ENCODE measurements at regions not wholly inside any gene's neighbourhood (a gene's known extent, or its start where the extent isn't known, plus 50 kb on each side); places are given as distances from the start of the nearest gene placed in this dataset.
A peak's percentile ranks its signal among the peaks of the same experiment; 100 is the strongest.

- no peak for DNase-seq
Observed at GRCh38 chrX:97787311-97787710, 903.6 kb downstream of the RPA4 start.

GRCh38 chrX:97787849-97788248 is 904.1 kb downstream of the RPA4 start:
- no peak for DNase-seq

- DNase-seq: no peak
Observed at GRCh38 chrX:97790850-97791249, 907.1 kb downstream of the RPA4 start.

GRCh38 chrX:97797076-97797475 is 913.4 kb downstream of the RPA4 start:
- no peak for DNase-seq

- no peak for DNase-seq
Observed at GRCh38 chrX:97806238-97806637, 922.5 kb downstream of the RPA4 start.

- no peak for DNase-seq
Observed at GRCh38 chrX:97806946-97807345, 923.2 kb downstream of the RPA4 start.

- no peak for DNase-seq
Observed at GRCh38 chrX:97820170-97820569, 936.5 kb downstream of the RPA4 start.

GRCh38 chrX:97828471-97828870 is 944.8 kb downstream of the RPA4 start:
- no peak for DNase-seq

GRCh38 chrX:97835969-97836368 is 952.3 kb downstream of the RPA4 start:
- no peak for DNase-seq

GRCh38 chrX:97841544-97842179 is 958.0 kb downstream of the RPA4 start:
- no peak for DNase-seq

- DNase-seq: no peak
Observed at GRCh38 chrX:97842468-97843199, 958.9 kb downstream of the RPA4 start.

GRCh38 chrX:97843200-97843811 is 959.6 kb downstream of the RPA4 start:
- no peak for DNase-seq

- DNase-seq: no peak
Observed at GRCh38 chrX:97844161-97844560, 960.5 kb downstream of the RPA4 start.

GRCh38 chrX:97844943-97845342 is 961.2 kb downstream of the RPA4 start:
- DNase-seq: no peak

GRCh38 chrX:97845451-97845850 is 961.7 kb downstream of the RPA4 start:
- DNase-seq: no peak

GRCh38 chrX:97846228-97846627 is 962.5 kb downstream of the RPA4 start:
- no peak for DNase-seq

GRCh38 chrX:97846718-97847237 is 963.1 kb downstream of the RPA4 start:
- no peak for DNase-seq

- DNase-seq: no peak
Observed at GRCh38 chrX:97847885-97848679, 964.4 kb downstream of the RPA4 start.

GRCh38 chrX:97849951-97850350 is 966.2 kb downstream of the RPA4 start:
- DNase-seq: no peak

GRCh38 chrX:97850911-97851310 is 967.2 kb downstream of the RPA4 start:
- DNase-seq: no peak

- peak; percentile 45 for DNase-seq
Observed at GRCh38 chrX:97854086-97854485, 970.4 kb downstream of the RPA4 start.

- no peak for DNase-seq
Observed at GRCh38 chrX:97858592-97858991, 974.9 kb downstream of the RPA4 start.

- no peak for DNase-seq
Observed at GRCh38 chrX:97860226-97860625, 976.5 kb downstream of the RPA4 start.

All from right forelimb (tissue), 1 donor.